Spleen (tissue), 7 donors: ENCODE measurements at regions not wholly inside any gene's neighbourhood (a gene's known extent, or its start where the extent isn't known, plus 50 kb on each side); places are given as distances from the start of the nearest gene placed in this dataset.

Experiments used
- POLR2A ChIP-seq, 3 donors: fragments of 450-650 bp; IDR thresholded peaks; one replicate each; pipeline ENCODE4 v1.5.1; 2017; ENCODE audit warnings: antibody characterized with exemption in 3 of 3, mild to moderate bottlenecking in 1 of 3
- POLR2AphosphoS5 ChIP-seq, 3 donors: sonication (generic); formaldehyde crosslinking; IDR thresholded peaks; one replicate each; pipeline ENCODE4 v1.5.1; 2017; ENCODE audit warnings: antibody characterized with exemption in 3 of 3
- TF ChIP-seq, protein P1 (sequence below), 11 experiments: fragments of 200-600 bp in 7 of 11; fragments of 450-650 bp in 4 of 11; sonication (generic) in 4 of 11; IDR thresholded peaks in 8 of 11; conservative IDR thresholded peaks in 3 of 11; 1 replicate in 7 of 11; 2 replicates in 4 of 11; pipeline versions ENCODE4 v1.4.0 to v1.8.0; 2016 to 2021; ENCODE audit warnings: antibody characterized with exemption in 11 of 11, inconsistent platforms in 4 of 11, mild to moderate bottlenecking in 1 of 11
- donor health status: DM: no; HTN: no; CAD: no; lungs with moderate emphysema.
- donor health status: DM: no; HTN: no; CAD: no.
- donor health status: DM: no; HTN: no; CAD: no.

GRCh38 chr14:97155320-97155719 lies 358.1 kb downstream of the VRK1 start:
- TF ChIP-seq, protein P1, sequence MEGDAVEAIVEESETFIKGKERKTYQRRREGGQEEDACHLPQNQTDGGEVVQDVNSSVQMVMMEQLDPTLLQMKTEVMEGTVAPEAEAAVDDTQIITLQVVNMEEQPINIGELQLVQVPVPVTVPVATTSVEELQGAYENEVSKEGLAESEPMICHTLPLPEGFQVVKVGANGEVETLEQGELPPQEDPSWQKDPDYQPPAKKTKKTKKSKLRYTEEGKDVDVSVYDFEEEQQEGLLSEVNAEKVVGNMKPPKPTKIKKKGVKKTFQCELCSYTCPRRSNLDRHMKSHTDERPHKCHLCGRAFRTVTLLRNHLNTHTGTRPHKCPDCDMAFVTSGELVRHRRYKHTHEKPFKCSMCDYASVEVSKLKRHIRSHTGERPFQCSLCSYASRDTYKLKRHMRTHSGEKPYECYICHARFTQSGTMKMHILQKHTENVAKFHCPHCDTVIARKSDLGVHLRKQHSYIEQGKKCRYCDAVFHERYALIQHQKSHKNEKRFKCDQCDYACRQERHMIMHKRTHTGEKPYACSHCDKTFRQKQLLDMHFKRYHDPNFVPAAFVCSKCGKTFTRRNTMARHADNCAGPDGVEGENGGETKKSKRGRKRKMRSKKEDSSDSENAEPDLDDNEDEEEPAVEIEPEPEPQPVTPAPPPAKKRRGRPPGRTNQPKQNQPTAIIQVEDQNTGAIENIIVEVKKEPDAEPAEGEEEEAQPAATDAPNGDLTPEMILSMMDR (IDR thresholded peaks at IDR 0.05 in 8 of 11, conservative IDR thresholded peaks at IDR 0.05 in 3 of 11) = no peak
- TF ChIP-seq POLR2AphosphoS5 (IDR thresholded peaks at IDR 0.05) (no peak), POLR2A (IDR thresholded peaks at IDR 0.05) (no peak)
